HG02973 (cell line): ENCODE measurements at regions not wholly inside any gene's neighbourhood (a gene's known extent, or its start where the extent isn't known, plus 50 kb on each side); places are given as distances from the start of the nearest gene placed in this dataset.

Experiments
- ATAC-seq: cut with Tn5 transposase; IDR thresholded peaks from one replicate; pipeline ENCODE4 v1.9.1; 2021; ENCODE audit warnings: moderate library complexity; ENCODE audit not compliant: unreplicated experiment

GRCh38 chr18:64888956-64889355 lies 740.1 kb upstream of the LINC00305 start:
- no peak for ATAC-seq

GRCh38 chr18:64886995-64887394 lies 738.1 kb upstream of the LINC00305 start:
- no peak for ATAC-seq

GRCh38 chr18:64882896-64883295 lies 734.0 kb upstream of the LINC00305 start:
- no peak for ATAC-seq

GRCh38 chr18:64876833-64877232 lies 727.9 kb upstream of the LINC00305 start:
- ATAC-seq = no peak

- no peak for ATAC-seq
Measured at GRCh38 chr18:64872710-64873458, 724.0 kb upstream of the LINC00305 start.

GRCh38 chr18:64854112-64854511 lies 705.2 kb upstream of the LINC00305 start:
- no peak for ATAC-seq

- no peak for ATAC-seq
Measured at GRCh38 chr18:64852281-64852680, 703.4 kb upstream of the LINC00305 start.

- ATAC-seq = no peak
Measured at GRCh38 chr18:64851726-64852125, 702.8 kb upstream of the LINC00305 start.

- ATAC-seq = no peak
Measured at GRCh38 chr18:64850791-64851190, 701.9 kb upstream of the LINC00305 start.

GRCh38 chr18:64840911-64841701 lies 692.2 kb upstream of the LINC00305 start:
- no peak for ATAC-seq

- no peak for ATAC-seq
Measured at GRCh38 chr18:64810354-64810753, 661.5 kb upstream of the LINC00305 start.

- no peak for ATAC-seq
Measured at GRCh38 chr18:64809801-64810200, 660.9 kb upstream of the LINC00305 start.

- no peak for ATAC-seq
Measured at GRCh38 chr18:64807560-64807959, 658.7 kb upstream of the LINC00305 start.

GRCh38 chr18:64806691-64807090 lies 657.8 kb upstream of the LINC00305 start:
- no peak for ATAC-seq

GRCh38 chr18:64806232-64806631 lies 657.3 kb upstream of the LINC00305 start:
- ATAC-seq = no peak

- no peak for ATAC-seq
Measured at GRCh38 chr18:64803471-64803870, 654.6 kb upstream of the LINC00305 start.

- ATAC-seq = no peak
Measured at GRCh38 chr18:64800151-64800550, 651.3 kb upstream of the LINC00305 start.

GRCh38 chr18:64799376-64799775 lies 650.5 kb upstream of the LINC00305 start:
- ATAC-seq = no peak

GRCh38 chr18:64791236-64791635 lies 642.3 kb upstream of the LINC00305 start:
- no peak for ATAC-seq

GRCh38 chr18:64785686-64786085 lies 636.8 kb upstream of the LINC00305 start:
- no peak for ATAC-seq

GRCh38 chr18:64777556-64777955 lies 628.7 kb upstream of the LINC00305 start:
- no peak for ATAC-seq

- ATAC-seq = no peak
Measured at GRCh38 chr18:64765908-64766307, 617.0 kb upstream of the LINC00305 start.
